GM10248 (cell line): ENCODE measurements at regions not wholly inside any gene's neighbourhood (a gene's known extent, or its start where the extent isn't known, plus 50 kb on each side); places are given as distances from the start of the nearest gene placed in this dataset.

Experiments used
- CTCF ChIA-PET: fragments of 300-600 bp; sonication (Branson Sonifier 250); formaldehyde crosslinking; extraction: SDS; loops from one replicate; lab custom pipeline; 2021; ENCODE audit warnings: antibody characterized with exemption; lab: Yijun Ruan, JAX
- POLR2A ChIA-PET: fragments of 350-650 bp; sonication (Branson Sonifier 250); formaldehyde crosslinking; extraction: SDS; loops from one replicate; lab custom pipeline; 2020; ENCODE audit warnings: antibody characterized with exemption; lab: Yijun Ruan, JAX
- DNase-seq: peaks from one replicate; pipeline ENCODE4 v3.0.0; 2012; ENCODE audit errors: extremely low spot score
- CTCF ChIP-seq: IDR thresholded peaks from 2 replicates; pipeline ENCODE4 v1.5.1; 2012; ENCODE audit warnings: mild to moderate bottlenecking, low read depth; ENCODE audit errors: extremely low read depth, missing control alignments, control extremely low read depth

GRCh38 chr6:92559611-92560010 lies 859.7 kb downstream of the EPHA7 start:
- POLR2A ChIA-PET: no interaction called here
- CTCF ChIA-PET: interaction anchor here (1.1 kb wide), 1 partner anchor 8 kb away, joined by 3 read pairs; no protein-coding TSS in a partner anchor
- DNase-seq: no peak
- TF ChIP-seq CTCF: no peak

DNA sequence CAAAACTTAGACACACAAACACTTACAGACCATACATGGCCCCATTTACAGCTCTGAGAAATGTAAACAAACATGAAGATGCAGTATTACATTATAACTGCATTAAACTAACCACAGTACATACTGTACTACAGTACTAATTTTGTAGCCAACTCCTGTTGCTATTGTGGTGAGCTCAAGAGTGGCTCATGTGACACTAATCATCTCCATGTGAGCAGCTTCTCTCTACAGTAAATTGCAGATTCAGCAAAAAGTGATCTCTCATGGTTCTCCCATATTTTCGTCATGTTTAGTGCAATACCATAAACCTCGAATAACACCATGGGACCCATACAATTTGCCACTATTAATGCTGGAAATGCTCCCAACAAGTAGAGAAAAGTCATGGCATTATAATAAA lies 860.4 kb downstream of the EPHA7 start:
- no peak for TF ChIP-seq CTCF
- POLR2A ChIA-PET: no interaction called here
- no peak for DNase-seq
- CTCF ChIA-PET: interaction anchor here (0.8 to 1.1 kb wide), 2 partner anchors 8 to 10 kb away, joined by 3 read pairs; no protein-coding TSS in a partner anchor

- POLR2A ChIA-PET: no interaction called here
- DNase-seq: no peak
- CTCF ChIA-PET: no interaction called here
- TF ChIP-seq CTCF: no peak
Measured at GRCh38 chr6:92550501-92550900, 868.9 kb downstream of the EPHA7 start.

- TF ChIP-seq CTCF: no peak
- CTCF ChIA-PET: no interaction called here
- POLR2A ChIA-PET: no interaction called here
- DNase-seq: no peak
Measured at GRCh38 chr6:92545861-92546260, 873.5 kb downstream of the EPHA7 start.

DNA sequence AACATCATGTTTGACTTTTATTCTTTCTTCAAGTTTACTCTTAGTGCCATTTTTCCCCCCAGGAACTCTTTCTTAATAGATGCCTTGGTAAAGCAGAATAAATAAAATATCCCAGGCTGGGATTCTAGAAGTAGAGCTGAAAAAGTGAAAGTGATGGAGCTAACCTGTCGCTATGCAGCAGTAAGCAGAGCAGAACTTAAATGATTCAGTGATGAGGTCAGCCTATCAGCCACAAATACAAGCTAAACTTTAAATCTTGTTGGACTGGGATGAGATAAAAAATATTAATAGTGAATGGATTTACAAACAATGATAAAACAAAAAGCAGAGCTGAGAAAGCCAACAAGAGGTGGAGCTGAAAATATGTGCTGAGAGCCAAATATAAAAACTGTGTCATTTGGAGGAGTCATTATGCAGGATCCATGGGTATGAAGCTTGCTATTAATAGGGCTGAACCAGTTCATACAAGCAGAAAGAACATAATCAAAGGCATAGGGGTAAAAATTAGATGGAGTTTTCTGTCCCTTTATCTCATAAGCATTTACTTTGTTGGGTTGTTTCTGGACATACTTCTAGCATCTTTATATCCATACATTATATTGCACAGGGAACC lies 877.8 kb downstream of the EPHA7 start:
- ChIA-PET CTCF (no interaction called here), POLR2A (no interaction called here)
- TF ChIP-seq CTCF: no peak
- no peak for DNase-seq

DNA sequence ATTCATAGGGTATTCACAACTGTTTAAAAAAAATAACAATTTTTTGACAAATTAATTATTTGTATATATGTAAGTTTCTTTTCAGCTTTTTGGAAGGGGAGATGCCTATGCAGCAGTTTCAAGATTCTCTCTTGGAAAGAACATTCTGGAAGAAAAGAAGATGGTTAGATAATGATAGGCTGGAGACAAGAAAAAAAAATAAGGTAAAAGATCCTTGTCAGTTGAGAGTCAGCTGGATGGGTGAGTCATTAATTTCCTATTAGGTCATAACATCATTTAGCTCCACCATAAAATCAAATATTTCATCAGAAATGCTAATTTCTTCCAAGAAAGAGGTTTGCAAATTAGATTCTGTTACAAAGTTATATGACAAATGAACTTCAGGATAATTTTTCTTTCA lies 880.4 kb downstream of the EPHA7 start:
- ChIA-PET POLR2A (no interaction called here), CTCF (no interaction called here)
- no peak for DNase-seq

More for the DNA sequence above, 880.4 kb downstream of the EPHA7 start:
- no peak for TF ChIP-seq CTCF
